HG02885 (cell line): ENCODE measurements at regions not wholly inside any gene's neighbourhood (a gene's known extent, or its start where the extent isn't known, plus 50 kb on each side); places are given as distances from the start of the nearest gene placed in this dataset.

Experiments
- ATAC-seq: cut with Tn5 transposase; IDR thresholded peaks from one replicate; pipeline ENCODE4 v1.9.1; 2021; ENCODE audit warnings: mild to moderate bottlenecking; ENCODE audit not compliant: unreplicated experiment, poor library complexity

DNA sequence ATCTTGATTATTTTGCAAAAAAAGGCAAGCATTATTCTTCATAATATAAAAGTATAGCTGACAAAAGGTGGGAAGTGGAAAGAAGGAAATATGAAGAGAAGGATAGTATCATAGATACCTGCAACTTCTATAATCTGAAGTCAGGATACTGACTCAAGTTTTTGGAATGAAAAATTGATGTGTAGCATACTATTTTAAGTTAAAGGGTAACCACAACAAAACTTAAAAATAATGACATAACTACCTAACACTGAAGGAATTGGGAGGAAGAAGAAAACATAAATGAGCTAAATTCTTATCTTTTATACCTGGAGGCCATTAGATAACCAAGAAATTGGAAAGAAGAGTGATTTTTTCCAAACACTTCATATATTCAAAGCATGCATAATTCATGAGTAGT lies 51.8 kb upstream of the TLE1 start:
- no peak for ATAC-seq

- ATAC-seq = no peak
These were observed 58.7 kb upstream of the TLE1 start for GRCh38 chr9:81748091-81748490.

DNA sequence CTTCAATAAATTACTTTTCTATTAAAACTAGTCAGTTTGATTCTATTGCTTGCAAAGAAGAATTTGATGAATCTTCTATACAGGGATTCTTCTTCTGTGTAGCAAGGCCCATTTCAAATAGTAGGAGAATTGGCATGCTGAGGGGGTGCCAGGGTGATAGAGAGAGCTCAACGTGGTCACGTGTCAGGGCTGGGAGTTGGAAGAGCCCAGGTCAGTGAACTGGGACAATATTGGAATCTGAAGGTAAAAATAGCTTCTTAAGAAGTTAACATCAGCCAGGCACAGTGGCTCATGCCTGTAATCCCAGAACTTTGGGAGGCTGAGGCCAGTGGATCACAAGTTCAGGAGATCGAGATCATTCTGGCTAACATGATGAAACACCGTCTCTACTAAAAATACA lies 64.1 kb upstream of the TLE1 start:
- ATAC-seq = no peak

DNA sequence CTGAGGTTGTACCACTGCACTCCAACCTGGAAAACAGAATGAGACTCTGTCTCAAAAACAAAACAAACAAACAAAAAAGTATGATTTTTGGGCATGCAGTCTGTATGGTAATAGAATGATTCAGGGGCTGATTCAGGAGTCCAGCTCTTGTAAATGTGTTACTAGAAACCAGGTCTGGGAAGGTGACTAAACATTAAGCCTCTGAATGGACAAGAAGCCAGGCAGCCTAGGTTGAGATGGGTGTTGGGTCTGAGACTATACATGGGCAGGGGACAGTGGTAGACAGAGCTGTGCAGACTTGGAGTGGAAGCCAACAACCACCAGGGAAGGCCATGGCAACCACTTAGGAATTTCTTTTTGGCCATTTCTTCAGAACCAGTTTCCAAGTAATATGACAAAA lies 64.9 kb upstream of the TLE1 start:
- ATAC-seq = no peak

DNA sequence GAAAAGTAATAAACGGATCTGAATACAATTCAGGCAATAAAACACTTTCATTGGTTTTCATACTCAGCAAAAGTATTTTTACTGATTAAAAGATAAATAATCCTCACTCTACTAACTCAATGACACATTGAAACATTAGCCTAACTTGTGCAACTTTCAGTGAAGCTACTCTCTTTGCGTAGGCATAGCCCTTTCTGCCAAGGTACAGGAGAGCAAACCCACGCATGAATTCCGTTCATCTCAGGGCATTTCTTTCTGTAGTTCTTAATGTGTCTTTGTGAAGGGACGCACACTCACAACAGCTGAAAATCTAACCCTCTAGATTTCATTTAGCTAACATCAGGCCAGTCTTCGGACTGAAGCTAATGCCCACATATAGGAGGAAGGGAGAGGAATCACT lies 66.4 kb upstream of the TLE1 start:
- no peak for ATAC-seq

DNA sequence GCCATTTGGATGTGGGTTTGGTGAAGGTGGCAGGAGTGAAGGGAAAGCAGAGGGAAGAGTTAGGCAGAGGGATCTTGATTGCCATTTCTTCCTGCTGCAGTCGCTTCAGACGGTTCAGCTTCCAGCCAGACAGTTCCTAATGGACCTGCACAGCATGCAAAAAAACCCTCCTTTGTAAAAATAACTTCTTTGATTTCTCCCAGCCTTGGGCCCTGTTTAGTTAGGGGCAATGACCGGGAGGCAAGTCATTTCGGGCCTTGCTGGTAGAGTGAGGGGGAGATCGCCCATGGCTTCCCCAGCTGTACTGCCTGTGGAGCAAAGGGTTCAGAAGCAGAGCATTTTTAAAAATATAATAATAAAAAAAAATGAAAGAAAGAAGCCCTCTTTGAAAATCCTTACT lies 67.2 kb upstream of the TLE1 start:
- no peak for ATAC-seq

DNA sequence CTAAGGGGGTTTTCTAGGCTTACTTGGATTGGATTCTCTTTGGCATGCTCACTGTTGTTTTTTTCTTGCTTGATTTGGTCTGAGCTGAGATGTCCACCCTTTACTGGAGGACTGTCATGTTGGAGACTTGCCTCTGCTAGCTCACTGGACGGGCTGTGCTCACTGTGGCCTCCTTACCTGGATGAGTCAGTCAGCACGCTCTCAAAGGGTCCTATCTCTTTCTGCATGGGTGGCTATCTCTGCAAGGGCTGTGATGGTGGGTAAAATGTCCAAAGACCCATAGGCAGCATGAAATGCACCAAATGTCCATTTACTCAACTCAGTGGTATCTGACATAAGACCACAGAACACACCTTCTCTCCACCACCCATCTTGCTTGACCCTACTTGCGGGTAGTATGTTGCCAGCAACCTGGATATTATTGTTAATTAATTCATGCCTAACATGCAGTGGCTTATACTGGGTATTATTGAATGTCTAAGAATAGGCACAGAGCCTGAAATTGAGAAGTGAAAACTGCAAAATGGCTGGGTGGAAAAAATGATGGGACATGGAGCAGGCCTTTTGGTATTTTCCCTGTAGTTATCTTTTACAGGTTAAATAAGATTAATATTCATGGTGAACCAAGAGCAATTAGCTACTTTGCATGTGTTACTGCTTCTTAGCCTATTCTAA lies 68.9 kb upstream of the TLE1 start:
- no peak for ATAC-seq

GRCh38 chr9:81759680-81760215 lies 70.4 kb upstream of the TLE1 start:
- no peak for ATAC-seq

GRCh38 chr9:81767921-81768320 lies 78.6 kb upstream of the TLE1 start:
- ATAC-seq = no peak

- ATAC-seq = no peak
These were observed 82.2 kb upstream of the TLE1 start for GRCh38 chr9:81771571-81771970.

DNA sequence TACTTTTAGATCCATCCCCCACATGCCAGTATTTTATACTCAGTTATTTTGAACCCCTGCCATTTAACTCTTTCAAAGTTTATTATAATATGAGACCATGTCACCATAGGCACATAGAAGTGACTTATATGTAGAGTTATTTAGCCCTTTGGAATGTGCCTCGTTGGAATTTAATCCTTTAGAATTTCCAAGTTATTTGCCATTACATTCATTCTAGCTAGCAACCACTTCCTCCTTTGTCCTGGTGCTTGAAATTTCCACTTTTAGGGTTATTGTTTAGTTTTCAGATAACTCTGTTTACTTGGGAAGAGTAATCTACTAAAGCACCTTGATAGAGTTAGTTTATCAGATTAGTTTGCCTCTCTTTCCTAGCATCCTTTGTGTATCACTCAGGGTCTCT lies 82.8 kb upstream of the TLE1 start:
- ATAC-seq = no peak

DNA sequence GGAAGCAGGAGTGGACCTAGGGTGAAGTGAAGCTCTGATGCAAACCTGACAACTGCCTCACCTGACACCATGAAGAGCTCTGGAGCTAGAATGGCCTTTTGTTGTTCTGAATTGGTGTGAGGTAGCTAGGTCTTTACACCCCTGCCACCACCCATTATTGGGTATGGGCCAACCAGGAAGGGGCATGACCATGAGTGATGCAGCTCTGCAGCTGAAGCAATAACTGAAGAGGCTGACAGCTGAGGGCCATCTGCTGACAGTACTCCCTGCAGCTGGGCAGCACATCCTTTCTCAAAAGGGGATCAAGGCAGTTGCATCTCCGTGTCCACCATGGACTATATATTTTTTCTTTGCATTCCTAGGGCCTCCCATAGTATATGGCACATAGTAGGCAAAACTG lies 87.0 kb upstream of the TLE1 start:
- no peak for ATAC-seq

GRCh38 chr9:81776834-81777233 lies 87.5 kb upstream of the TLE1 start:
- no peak for ATAC-seq

- no peak for ATAC-seq
These were observed 88.1 kb upstream of the TLE1 start for GRCh38 chr9:81777482-81777881.

DNA sequence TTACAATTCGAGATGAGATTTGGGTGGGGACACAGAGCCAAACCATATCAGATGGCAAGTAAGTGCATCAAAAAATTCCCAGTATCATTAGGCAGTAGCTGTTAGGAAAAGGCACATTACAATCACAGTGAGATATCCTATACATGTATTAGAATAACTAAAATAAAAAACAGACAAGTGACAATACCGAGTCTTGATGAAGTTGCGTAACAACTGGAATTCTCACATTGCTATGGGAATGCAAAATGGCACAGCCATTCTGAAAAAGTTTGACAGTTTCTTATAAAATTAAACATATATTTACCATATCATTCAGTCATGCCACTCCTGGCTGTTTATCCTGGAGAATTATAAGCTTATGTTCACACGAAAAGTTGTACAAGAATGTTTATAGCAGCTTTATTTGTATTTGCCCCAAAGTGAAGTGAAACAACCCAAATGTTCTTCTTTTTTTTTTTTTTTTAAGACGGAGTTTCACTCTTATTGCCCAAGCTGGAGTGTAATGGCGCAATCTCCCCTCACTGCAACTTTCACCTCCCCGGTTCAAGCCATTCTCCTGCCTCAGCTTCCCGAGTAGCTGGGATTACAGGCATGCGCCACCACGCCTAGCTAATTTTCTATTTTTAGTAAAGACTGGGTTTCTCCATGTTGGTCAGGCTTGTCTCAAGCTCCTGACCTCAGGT lies 93.1 kb upstream of the TLE1 start:
- ATAC-seq = no peak

DNA sequence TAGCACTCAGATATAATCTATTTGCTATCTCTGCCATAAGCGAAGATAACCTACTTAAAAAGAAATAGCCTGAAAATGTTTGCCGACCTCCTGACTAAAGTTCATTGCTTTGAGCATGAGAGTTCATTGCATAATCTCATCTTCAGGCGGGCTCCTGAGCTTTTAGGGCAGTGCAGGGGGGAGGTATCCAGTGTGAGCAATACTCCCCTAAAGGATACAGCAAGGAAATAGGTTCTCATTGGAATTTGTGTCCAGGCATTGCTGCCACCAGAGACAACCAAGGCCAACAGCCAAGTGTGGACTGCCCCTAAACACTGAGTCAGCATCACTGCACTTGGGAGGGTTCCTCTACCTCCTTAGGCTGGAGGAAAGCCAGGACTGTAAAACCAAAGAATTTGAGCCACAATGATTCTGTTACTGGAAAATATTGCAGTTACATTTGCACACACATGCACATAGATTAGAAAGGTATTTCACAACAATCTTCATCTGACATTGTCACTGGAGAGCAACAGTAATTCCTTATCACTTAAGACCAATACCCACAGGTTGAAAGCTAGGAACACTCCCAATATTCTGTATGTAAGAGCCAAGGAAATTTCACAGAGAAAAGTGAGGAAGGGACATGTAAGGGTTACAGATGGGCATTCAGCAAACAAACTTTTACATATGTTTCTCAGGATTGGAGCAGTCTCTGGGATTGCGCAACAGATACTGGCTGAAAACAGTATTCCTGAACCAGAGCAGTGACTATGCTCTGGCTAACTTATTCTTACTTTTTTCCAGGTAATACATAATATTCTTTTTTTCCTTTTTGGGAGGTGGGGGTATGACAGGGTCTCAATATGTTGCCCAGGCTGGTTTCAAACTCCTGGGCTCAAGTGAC lies 98.6 kb upstream of the TLE1 start:
- no peak for ATAC-seq

DNA sequence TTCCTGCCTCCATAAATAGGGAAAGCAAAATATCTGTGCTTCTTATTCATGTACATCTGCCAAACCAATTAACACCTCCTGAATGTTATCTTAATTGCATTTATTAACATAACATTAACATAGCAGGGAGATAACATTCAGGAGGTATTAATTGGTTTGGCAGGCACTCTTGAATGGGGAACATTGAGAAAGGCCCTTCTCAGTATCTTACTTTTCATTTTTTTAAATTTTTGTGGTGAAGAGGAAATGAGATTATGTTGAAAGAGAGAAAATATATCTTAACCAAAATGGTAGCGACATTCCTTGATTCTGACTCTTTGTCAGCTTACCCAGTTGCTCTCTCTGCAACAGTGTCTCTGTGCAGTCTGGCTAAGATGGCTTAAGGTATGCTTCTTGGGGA lies 100.4 kb upstream of the TLE1 start:
- no peak for ATAC-seq

- ATAC-seq = no peak
These were observed 100.8 kb upstream of the TLE1 start for GRCh38 chr9:81790166-81790565.

- no peak for ATAC-seq
These were observed 101.7 kb upstream of the TLE1 start for GRCh38 chr9:81791076-81791475.

- no peak for ATAC-seq
These were observed 109.3 kb upstream of the TLE1 start for GRCh38 chr9:81798606-81799005.

DNA sequence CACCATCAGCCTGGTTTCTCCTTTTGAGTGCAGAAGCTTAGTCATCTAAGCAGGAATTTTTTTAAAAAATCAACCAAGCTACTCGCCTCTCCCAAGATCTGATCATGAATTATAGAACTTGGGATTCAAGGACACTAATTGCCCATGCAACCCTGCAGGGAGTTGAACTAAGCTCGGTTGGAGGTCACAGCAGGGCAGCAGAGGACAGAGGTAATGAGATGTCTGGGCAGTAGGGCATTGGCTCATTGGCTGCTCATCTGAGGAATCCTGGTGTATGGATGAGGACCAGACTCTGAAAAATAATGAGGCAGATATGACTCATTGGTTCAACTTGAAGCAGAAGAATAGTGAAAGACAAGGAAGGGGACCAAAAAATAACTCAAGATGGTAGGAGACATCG lies 111.8 kb upstream of the TLE1 start:
- no peak for ATAC-seq
